Mucosa of stomach (tissue), 1 donor: ENCODE measurements at regions not wholly inside any gene's neighbourhood (a gene's known extent, or its start where the extent isn't known, plus 50 kb on each side); places are given as distances from the start of the nearest gene placed in this dataset.
"Not testable (repeated sequence)": the region's sequence is repeated elsewhere in the genome, so short reads cannot be mapped to it uniquely, and the experiment has no call there.

Experiments
- H3K27me3 ChIP-seq: one replicate; pipeline ENCODE4 v1.7.0; 2013; ENCODE audit warnings: mild to moderate bottlenecking, low read length; ENCODE audit not compliant: control insufficient read depth, insufficient read depth
- H3K36me3 ChIP-seq: one replicate; pipeline ENCODE4 v1.7.0; 2013; ENCODE audit warnings: low read length; ENCODE audit not compliant: control insufficient read depth, insufficient read depth
- H3K4me1 ChIP-seq: one replicate; pipeline ENCODE4 v1.7.0; 2013; ENCODE audit warnings: mild to moderate bottlenecking, low read length; ENCODE audit not compliant: control insufficient read depth, insufficient read depth
- H3K4me3 ChIP-seq: one replicate; pipeline ENCODE4 v1.7.0; 2013; ENCODE audit warnings: low read length
- H3K9ac ChIP-seq: one replicate; pipeline ENCODE4 v1.7.0; 2013; ENCODE audit warnings: mild to moderate bottlenecking, low read length, moderate library complexity
- H3K9me3 ChIP-seq: one replicate; pipeline ENCODE4 v1.7.0; 2013; ENCODE audit warnings: mild to moderate bottlenecking, low read length, moderate library complexity; ENCODE audit not compliant: control insufficient read depth
- donor health status: Pancreatic carcinoma.

GRCh38 chr2:122543815-122544214, 788.4 kb downstream of the TSN start:
- Histone ChIP-seq H3K9ac (no peak overlapping the region), H3K9me3 (no peaks in the 10 kb centered on the region), H3K36me3 (no peaks in the 10 kb centered on the region), H3K27me3 (no peaks in the 10 kb centered on the region), H3K4me3 (no peak overlapping the region), H3K4me1 (no peaks in the 10 kb centered on the region)

DNA sequence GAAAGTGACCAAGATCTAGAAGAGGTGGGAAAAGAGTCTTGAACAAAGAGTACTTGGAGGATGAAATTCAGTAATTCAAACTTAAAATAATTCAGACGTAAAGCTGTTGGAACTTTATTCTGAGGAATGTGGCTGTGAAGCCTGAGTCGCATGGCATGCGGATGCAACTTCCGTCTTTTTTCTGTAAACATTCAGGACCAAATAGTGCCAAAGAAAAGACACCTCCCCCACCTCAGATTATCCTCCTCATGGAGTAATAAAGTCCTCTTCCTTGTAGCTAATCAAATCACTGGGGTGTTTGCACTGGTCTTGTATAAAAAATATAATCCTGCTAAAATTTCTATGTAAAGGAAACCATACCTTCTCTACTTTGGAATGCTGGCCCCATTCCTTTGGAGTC, 790.4 kb downstream of the TSN start:
- no peaks in the 10 kb centered on the region for H3K9me3 ChIP-seq
- H3K4me1 ChIP-seq, result no peaks in the 10 kb centered on the region
- no peak overlapping the region for H3K9ac ChIP-seq

DNA sequence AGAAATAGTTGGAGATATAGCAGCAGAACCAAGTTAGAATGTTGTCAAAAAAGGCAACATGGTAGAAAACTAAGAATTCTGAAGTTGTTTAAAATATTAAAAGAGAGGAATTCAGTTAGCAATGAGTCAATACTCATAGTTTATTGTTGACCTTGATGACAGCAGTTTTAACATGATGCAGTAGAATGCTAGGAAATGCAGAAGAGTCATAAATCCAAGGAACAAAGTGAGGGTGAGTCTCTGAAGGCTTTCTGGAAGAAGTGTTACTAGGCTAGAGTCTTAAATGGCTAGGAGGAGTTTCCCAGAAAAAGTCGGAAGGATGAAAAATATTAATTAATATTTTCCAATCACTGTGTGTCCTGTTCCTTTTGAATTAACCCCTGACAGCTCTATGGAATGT, 807.3 kb downstream of the TSN start:
- Histone ChIP-seq H3K27me3 (no peaks in the 10 kb centered on the region), H3K9ac (no peak overlapping the region), H3K4me1 (no peaks in the 10 kb centered on the region), H3K4me3 (no peak overlapping the region), H3K36me3 (no peaks in the 10 kb centered on the region), H3K9me3 (no peaks in the 10 kb centered on the region)

More for the DNA sequence above, 790.4 kb downstream of the TSN start:
- Histone ChIP-seq H3K27me3 (no peaks in the 10 kb centered on the region), H3K36me3 (no peaks in the 10 kb centered on the region), H3K4me3 (no peak overlapping the region)

DNA sequence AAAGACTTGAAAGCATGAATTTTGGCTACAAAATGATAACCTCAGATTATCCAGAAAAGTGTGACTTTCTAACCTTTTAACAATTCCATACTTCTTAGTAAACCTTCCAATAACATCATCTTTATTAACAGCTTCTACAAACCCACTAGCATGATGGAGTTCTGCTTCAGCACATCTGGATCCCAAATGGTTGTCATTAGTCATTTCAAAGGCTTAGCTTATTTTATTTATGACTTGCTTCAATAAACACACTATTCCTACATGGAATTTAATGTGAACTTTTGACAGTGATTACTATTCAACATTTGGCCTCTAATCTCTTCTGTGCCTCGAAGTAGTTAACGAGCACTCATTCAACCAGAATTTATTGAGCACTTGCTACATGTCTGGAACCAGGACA, 808.3 kb downstream of the TSN start:
- Histone ChIP-seq H3K36me3 (no peaks in the 10 kb centered on the region), H3K9ac (no peak overlapping the region), H3K27me3 (no peaks in the 10 kb centered on the region), H3K4me1 (no peaks in the 10 kb centered on the region), H3K9me3 (no peaks in the 10 kb centered on the region), H3K4me3 (no peak overlapping the region)

- Histone ChIP-seq H3K36me3 (no peaks in the 10 kb centered on the region), H3K9ac (no peak overlapping the region), H3K9me3 (no peaks in the 10 kb centered on the region), H3K27me3 (no peaks in the 10 kb centered on the region), H3K4me1 (no peaks in the 10 kb centered on the region), H3K4me3 (no peak overlapping the region)
Observed at GRCh38 chr2:122564843-122565242, 809.4 kb downstream of the TSN start.

DNA sequence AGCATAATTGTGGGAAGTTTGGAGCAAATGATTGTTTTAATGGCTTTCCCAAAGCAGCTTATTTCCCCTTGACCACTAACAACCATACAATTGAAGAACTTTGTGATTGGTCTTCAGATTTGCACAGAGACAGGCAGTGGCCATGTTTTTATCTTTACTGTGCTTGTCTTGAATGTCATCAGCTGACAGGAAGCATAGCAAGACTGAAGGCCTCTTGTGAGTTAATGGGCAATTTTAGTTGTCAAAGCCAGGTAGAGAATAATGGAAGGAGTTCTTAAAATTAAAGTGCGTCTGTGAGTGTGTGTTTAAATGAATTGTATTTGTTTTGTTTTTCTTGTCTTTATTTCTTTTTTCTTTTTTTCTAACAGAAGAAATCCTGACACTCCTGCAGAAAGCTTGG, 809.9 kb downstream of the TSN start:
- no peak overlapping the region for H3K9ac ChIP-seq
- no peaks in the 10 kb centered on the region for H3K4me1 ChIP-seq
- no peaks in the 10 kb centered on the region for H3K36me3 ChIP-seq
- no peaks in the 10 kb centered on the region for H3K9me3 ChIP-seq
- H3K4me3 ChIP-seq, result no peak overlapping the region
- H3K27me3 ChIP-seq, result no peaks in the 10 kb centered on the region

DNA sequence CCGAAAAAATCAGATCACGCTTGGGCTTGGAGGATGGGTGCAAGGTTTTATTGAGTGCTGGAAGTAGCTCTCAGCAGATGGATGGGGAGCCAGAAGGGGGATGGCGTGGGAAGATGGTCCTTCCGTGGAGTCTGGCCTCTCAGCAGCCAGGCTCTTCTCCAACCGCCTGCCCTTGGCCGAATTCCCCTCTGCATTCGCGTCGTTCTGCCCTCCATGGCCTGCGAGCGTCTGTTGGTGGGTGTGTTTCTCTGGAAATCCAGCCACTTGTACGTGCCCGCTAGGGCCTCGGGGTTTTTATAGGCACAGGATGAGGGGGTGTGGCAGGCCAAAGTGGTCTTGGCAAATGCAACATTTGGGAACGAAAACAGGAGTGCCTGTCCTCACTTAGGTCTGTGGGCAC, 815.2 kb downstream of the TSN start:
- H3K36me3 ChIP-seq, result no peaks in the 10 kb centered on the region
- no peaks in the 10 kb centered on the region for H3K9me3 ChIP-seq
- no peak overlapping the region for H3K4me3 ChIP-seq
- no peak overlapping the region for H3K9ac ChIP-seq
- no peaks in the 10 kb centered on the region for H3K4me1 ChIP-seq
- no peaks in the 10 kb centered on the region for H3K27me3 ChIP-seq

GRCh38 chr2:122571471-122571870, 816.0 kb downstream of the TSN start:
- H3K4me3 ChIP-seq, H3K9me3 ChIP-seq, H3K27me3 ChIP-seq, H3K4me1 ChIP-seq, H3K36me3 ChIP-seq, H3K9ac ChIP-seq: not testable (repeated sequence)

GRCh38 chr2:122575076-122575475, 819.6 kb downstream of the TSN start:
- no peak overlapping the region for H3K9ac ChIP-seq
- H3K4me3 ChIP-seq, result no peak overlapping the region
- H3K27me3 ChIP-seq, result no peaks in the 10 kb centered on the region
- H3K9me3 ChIP-seq, result no peaks in the 10 kb centered on the region
- no peaks in the 10 kb centered on the region for H3K36me3 ChIP-seq
- no peaks in the 10 kb centered on the region for H3K4me1 ChIP-seq

DNA sequence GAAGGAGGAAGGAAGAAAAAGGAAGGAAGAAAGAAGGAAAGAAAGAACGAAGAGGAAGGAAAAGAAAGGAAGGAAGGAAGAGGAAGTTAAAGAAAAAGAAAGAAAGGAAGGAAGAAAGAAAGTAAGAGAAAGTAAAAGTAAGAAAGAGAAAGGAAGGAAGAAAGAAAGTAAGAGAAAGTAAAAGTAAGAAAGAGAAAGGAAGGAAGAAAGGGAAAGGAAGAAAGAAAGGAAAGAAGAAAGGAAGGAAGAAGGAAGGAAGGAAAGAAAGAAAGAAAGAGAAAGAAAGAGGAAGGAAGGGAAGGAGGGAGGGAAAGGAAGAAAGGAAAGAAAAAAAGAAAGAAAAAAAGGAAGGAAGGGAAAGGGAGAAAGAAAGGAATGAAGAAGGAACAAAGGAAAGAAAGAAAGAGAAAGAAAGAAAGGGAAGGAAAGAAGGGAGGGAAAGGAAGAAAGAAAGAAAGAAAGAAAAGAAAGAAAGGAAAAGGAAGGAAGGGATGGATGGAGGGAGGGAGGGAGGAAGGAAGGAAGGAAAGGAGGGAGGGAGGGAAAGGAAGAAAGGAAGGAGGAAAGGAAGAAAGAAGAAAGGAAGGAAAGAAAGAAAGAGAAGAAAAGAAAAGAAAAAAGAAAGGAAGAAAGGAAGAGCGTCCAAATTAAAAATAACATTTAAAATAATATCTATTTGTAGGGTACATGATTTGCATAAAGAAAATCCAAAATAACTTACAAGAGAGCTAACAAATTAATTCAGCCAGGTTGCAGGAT, 827.9 kb downstream of the TSN start:
- Histone ChIP-seq H3K27me3 (no peaks in the 10 kb centered on the region), H3K4me3 (no peak overlapping the region), H3K4me1 (no peaks in the 10 kb centered on the region), H3K36me3 (no peaks in the 10 kb centered on the region), H3K9ac (no peak overlapping the region), H3K9me3 (no peaks in the 10 kb centered on the region)

DNA sequence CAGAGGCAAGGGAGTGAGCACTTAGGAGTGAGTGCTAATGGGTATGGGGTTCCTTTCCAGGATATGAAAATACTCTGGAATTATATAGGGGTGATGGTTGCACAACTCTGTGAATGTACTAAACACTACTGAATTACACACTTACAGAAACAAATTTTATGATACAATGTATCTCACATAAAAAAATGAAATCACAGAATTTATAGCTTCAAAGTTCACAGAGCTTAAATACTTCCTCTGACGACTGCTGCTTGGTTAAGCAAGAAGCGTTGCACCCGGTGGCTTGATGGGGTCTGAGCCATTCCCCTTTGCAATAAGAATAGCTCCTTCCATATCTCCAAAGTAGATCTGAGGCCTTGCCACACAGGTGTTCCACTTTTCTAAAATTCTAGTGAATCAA, 835.1 kb downstream of the TSN start:
- Histone ChIP-seq H3K9me3 (no peaks in the 10 kb centered on the region), H3K4me1 (no peaks in the 10 kb centered on the region), H3K36me3 (no peaks in the 10 kb centered on the region), H3K4me3 (no peak overlapping the region), H3K9ac (no peak overlapping the region), H3K27me3 (no peaks in the 10 kb centered on the region)

DNA sequence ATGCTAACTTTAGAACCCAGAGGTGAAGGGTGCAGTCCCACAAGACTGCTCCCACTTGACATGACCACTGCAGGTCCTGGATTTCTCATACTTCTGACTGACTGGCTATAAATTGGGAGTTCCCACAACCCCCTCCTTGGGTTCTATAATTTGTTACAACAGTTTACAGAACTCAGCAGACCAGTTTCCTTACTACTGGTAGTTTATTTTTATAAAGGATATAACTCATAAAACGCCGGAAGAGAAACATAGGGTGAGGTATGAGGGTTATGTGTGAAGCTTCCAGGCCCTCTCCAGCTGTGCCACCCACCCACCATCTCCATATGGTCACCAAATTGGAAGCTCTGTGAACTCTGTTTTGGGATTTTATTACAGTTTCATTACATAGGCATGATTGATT, 839.6 kb downstream of the TSN start:
- Histone ChIP-seq H3K4me1 (no peaks in the 10 kb centered on the region), H3K4me3 (no peak overlapping the region), H3K36me3 (no peaks in the 10 kb centered on the region), H3K27me3 (no peaks in the 10 kb centered on the region), H3K9me3 (no peaks in the 10 kb centered on the region), H3K9ac (no peak overlapping the region)

DNA sequence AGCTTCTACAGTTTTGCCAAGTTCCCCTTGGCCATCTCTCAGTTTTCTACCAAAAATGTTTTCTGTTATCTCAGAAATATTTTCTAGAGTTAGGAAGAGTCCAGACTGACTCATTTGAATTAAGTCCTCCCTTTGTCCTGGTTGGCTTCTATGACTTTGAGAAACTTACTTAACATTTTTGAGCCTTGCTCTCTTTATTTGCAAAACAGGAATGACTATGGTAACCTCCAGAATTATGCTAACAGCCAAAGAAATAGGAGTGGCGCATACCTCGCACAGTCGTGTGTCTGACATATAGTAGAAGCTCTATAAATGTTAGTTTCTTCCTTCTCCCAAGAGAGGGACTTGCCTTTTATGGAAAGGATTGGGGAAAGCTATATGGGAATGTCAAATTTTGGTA, 841.1 kb downstream of the TSN start:
- H3K9me3 ChIP-seq, result no peaks in the 10 kb centered on the region
- H3K27me3 ChIP-seq, result no peaks in the 10 kb centered on the region
- H3K4me1 ChIP-seq, result no peaks in the 10 kb centered on the region
- H3K36me3 ChIP-seq, result no peaks in the 10 kb centered on the region
- H3K9ac ChIP-seq, result no peak overlapping the region
- H3K4me3 ChIP-seq, result no peak overlapping the region
